Fibroblast of pulmonary artery (primary cell): ENCODE measurements at regions not wholly inside any gene's neighbourhood (a gene's known extent, or its start where the extent isn't known, plus 50 kb on each side); places are given as distances from the start of the nearest gene placed in this dataset.
"Not testable (repeated sequence)": the region's sequence is repeated elsewhere in the genome, so short reads cannot be mapped to it uniquely, and the experiment has no call there.

Experiments used
- DNase-seq: peaks from one replicate; pipeline ENCODE4 v3.0.0-alpha.2; 2010; ENCODE audit warnings: low read depth
- H3K4me3 ChIP-seq: replicated peaks from 2 replicates; pipeline ENCODE4 v1.5.1; 2011; ENCODE audit warnings: low read depth, mild to moderate bottlenecking, control low read depth, low read length, moderate library complexity
- CTCF ChIP-seq: IDR thresholded peaks from 2 replicates; pipeline ENCODE4 v1.5.1; 2011; ENCODE audit warnings: mild to moderate bottlenecking, control low read depth, low read length, inconsistent platforms; ENCODE audit errors: missing control alignments

GRCh38 chr2:150674283-150674682 lies 186.8 kb upstream of the RND3 start:
- TF ChIP-seq CTCF, result no peak
- no peak overlapping the region for H3K4me3 ChIP-seq
- DNase-seq, result no peak

GRCh38 chr2:150672311-150672710 lies 184.8 kb upstream of the RND3 start:
- no peak for DNase-seq
- TF ChIP-seq CTCF, result no peak
- H3K4me3 ChIP-seq, result no peak overlapping the region

DNA sequence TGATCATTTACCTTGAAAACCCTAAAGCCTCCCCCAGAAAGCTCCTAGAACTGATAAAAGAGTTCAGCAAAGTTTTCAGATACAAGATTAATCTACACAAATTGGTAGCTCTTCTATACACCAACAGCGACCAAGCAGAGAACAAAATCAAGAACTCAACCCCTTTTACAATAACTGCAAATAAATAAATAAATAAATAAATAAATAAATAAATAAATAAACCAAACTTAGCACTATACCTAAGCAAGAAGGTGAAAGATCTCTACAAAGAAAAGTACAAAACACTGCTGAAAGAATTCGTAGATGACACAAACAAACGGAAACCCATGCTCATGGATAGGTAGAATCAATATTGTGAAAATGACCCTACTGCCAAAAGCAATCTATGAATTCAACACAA lies 182.0 kb upstream of the RND3 start:
- no peak for TF ChIP-seq CTCF
- no peak for DNase-seq
- no peak overlapping the region for H3K4me3 ChIP-seq

- not testable (repeated sequence) for H3K4me3 ChIP-seq, DNase-seq
Measured at GRCh38 chr2:150667039-150667438, 179.6 kb upstream of the RND3 start.

DNA sequence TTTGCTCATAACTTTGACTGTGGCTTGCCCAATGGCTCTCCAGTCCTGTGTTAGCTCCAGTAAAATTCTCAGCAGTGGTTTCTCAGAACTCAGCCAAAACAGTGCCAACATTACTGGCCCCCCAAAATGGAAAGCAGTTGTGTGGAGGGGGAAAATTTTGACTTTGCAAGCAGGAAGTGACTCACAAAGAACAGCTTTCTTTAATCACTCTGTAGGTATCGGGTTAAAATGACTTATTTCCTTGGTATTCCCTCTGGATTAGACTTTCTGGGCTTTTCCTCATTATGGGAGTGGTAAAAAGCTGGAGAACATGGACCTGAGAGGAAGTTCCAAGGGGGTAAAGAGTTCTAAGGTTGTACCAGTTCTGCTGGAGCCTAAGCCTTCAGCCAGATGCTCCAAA lies 175.7 kb upstream of the RND3 start:
- no peak for TF ChIP-seq CTCF
- no peak overlapping the region for H3K4me3 ChIP-seq
- DNase-seq, result peak; percentile 91

DNA sequence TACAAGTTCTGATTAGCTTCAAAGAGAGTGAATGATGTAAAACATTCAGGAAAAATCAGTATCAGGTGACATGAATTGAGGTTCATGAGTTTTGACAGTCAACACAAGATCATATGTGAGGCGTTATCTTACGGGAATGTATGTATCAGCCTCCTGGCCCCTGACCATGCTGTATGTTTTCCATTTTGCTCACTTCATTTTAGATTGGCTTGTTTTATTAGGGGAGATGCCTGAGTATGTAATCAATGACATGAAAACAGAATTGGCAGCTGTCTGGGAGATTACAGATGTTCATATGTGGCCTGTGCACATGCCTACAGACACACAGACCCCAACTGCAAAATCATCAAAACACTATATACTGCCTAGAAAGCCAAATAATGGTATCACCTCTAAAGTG lies 168.5 kb upstream of the RND3 start:
- no peak for TF ChIP-seq CTCF
- H3K4me3 ChIP-seq, result no peak overlapping the region
- no peak for DNase-seq

GRCh38 chr2:150653351-150653750 lies 165.9 kb upstream of the RND3 start:
- H3K4me3 ChIP-seq, result no peak overlapping the region
- DNase-seq, result peak; percentile 39
- TF ChIP-seq CTCF, result no peak

- no peak for DNase-seq
- no peak for TF ChIP-seq CTCF
- H3K4me3 ChIP-seq, result no peak overlapping the region
Measured at GRCh38 chr2:150647943-150648342, 160.5 kb upstream of the RND3 start.
